ENCODE measurements at regions not wholly inside any gene's neighbourhood (a gene's known extent, or its start where the extent isn't known, plus 50 kb on each side); places are given as distances from the start of the nearest gene placed in this dataset.

GRCh38 chr15:38071211-38071972 is 137.0 kb downstream of the TMCO5A start:
- intact Hi-C loops (cut with DNase I; ENCODE audit: low total_unique reads) = no loop called here

GRCh38 chr15:38072007-38072347 is 137.5 kb downstream of the TMCO5A start:
- in situ Hi-C loops (cut with MboI; ENCODE audit: low pct_ligation_motif_present in 1 of 4, low pct_unique_long_range_greater_than_20kb in 1 of 4, low sequenced_read_pairs in 3 of 4) = loop anchor here in 2 of 4 donors (10.0 to 25.0 kb wide), 2 partner anchors 67 to 165 kb away; no protein-coding TSS in a partner anchor
- H3K36me3 ChIP-seq = no peaks in the 10 kb centered on the region
- no peaks in the 10 kb centered on the region for H3K27me3 ChIP-seq
- H3K27ac ChIP-seq = peak overlapping the region; percentile 88 to 95 (median 92)
- TF ChIP-seq POLR2AphosphoS5 (IDR thresholded peaks at IDR 0.05) (no peak), EP300 (IDR thresholded peaks at IDR 0.05; ENCODE audit: low read depth) (no peak), CTCF (IDR thresholded peaks at IDR 0.05) (no peak), POLR2A (IDR thresholded peaks at IDR 0.05) (no peak)
- intact Hi-C loops (cut with DNase I; ENCODE audit: low total_unique reads) = no loop called here
- DNase-seq = no peak
- 47 to 90% methylated on average over 4 to 6 of the region's 6 CpGs for WGBS, 2 donors (ENCODE audit: low coverage in 1 of 2)
- H3K4me3 ChIP-seq = peak overlapping the region in 1 of 4 donors; percentile 62
- peaks cover 3 to 57% (median 33%) of the 10 kb centered on the region in 4 donors for H3K4me1 ChIP-seq
- no peaks in the 10 kb centered on the region for H3K9me3 ChIP-seq

More at GRCh38 chr15:38071211-38071972, 137.0 kb downstream of the TMCO5A start:
- Histone ChIP-seq H3K9me3 (no peaks in the 10 kb centered on the region), H3K27ac (peak overlapping the region; percentile 88 to 95 (median 92)), H3K4me3 (no peak overlapping the region), H3K4me1 (peaks cover 3 to 57% (median 33%) of the 10 kb centered on the region in 4 donors), H3K36me3 (no peaks in the 10 kb centered on the region), H3K27me3 (no peaks in the 10 kb centered on the region)
- DNase-seq = no peak
- TF ChIP-seq EP300 (IDR thresholded peaks at IDR 0.05; ENCODE audit: low read depth) (no peak), CTCF (IDR thresholded peaks at IDR 0.05) (no peak), POLR2A (IDR thresholded peaks at IDR 0.05) (no peak), POLR2AphosphoS5 (IDR thresholded peaks at IDR 0.05) (no peak)
- in situ Hi-C loops (cut with MboI; ENCODE audit: low pct_ligation_motif_present in 1 of 4, low pct_unique_long_range_greater_than_20kb in 1 of 4, low sequenced_read_pairs in 3 of 4) = loop anchor here in 2 of 4 donors (10.0 to 25.0 kb wide), 2 partner anchors 67 to 166 kb away; no protein-coding TSS in a partner anchor
- WGBS, 2 donors (ENCODE audit: low coverage in 1 of 2) = 89 to 100% methylated on average over 2 to 11 of the region's 11 CpGs

GRCh38 chr15:38072348-38073177 is 138.1 kb downstream of the TMCO5A start:
- Histone ChIP-seq H3K27me3 (no peaks in the 10 kb centered on the region), H3K4me3 (peak overlapping the region; percentile 38 to 62 (median 44)), H3K4me1 (peaks cover 3 to 57% (median 33%) of the 10 kb centered on the region in 4 donors), H3K27ac (peak overlapping the region; percentile 88 to 95 (median 92)), H3K36me3 (no peaks in the 10 kb centered on the region), H3K9me3 (no peaks in the 10 kb centered on the region)
- in situ Hi-C loops (cut with MboI; ENCODE audit: low pct_ligation_motif_present in 1 of 4, low pct_unique_long_range_greater_than_20kb in 1 of 4, low sequenced_read_pairs in 3 of 4) = loop anchor here in 2 of 4 donors (10.0 to 25.0 kb wide), 2 partner anchors 68 to 165 kb away; no protein-coding TSS in a partner anchor
- peak; percentile 74 for DNase-seq
- intact Hi-C loops (cut with DNase I; ENCODE audit: low total_unique reads) = no loop called here
- TF ChIP-seq CTCF (IDR thresholded peaks at IDR 0.05) (peak in 2 of 5 experiments; percentile 19 to 22), POLR2AphosphoS5 (IDR thresholded peaks at IDR 0.05) (peak; percentile 14 to 63 (median 38)), POLR2A (IDR thresholded peaks at IDR 0.05) (peak; percentile 63), EP300 (IDR thresholded peaks at IDR 0.05; ENCODE audit: low read depth) (no peak)
- WGBS, 2 donors (ENCODE audit: low coverage in 1 of 2) = 2% methylated on average over 25 of the region's 55 CpGs; no CpG with 5 or more reads in 1 of the 2 donors

All from transverse colon (tissue), 4 donors.